22Rv1 (cell line): ENCODE measurements at regions not wholly inside any gene's neighbourhood (a gene's known extent, or its start where the extent isn't known, plus 50 kb on each side); places are given as distances from the start of the nearest gene placed in this dataset.

Source experiments
- H3K27ac ChIP-seq: fragments of 450-650 bp; 2 replicates; pipeline ENCODE4 v1.5.1; 2017
- ZFX ChIP-seq: fragments of 450-650 bp; IDR thresholded peaks from 2 replicates; pipeline ENCODE4 v1.6.1; 2017; ENCODE audit warnings: antibody characterized with exemption, borderline replicate concordance
- TF ChIP-seq, protein P1 (sequence below): fragments of 450-650 bp; IDR thresholded peaks from 2 replicates; pipeline ENCODE4 v1.5.1; 2017; ENCODE audit warnings: mild to moderate bottlenecking

DNA sequence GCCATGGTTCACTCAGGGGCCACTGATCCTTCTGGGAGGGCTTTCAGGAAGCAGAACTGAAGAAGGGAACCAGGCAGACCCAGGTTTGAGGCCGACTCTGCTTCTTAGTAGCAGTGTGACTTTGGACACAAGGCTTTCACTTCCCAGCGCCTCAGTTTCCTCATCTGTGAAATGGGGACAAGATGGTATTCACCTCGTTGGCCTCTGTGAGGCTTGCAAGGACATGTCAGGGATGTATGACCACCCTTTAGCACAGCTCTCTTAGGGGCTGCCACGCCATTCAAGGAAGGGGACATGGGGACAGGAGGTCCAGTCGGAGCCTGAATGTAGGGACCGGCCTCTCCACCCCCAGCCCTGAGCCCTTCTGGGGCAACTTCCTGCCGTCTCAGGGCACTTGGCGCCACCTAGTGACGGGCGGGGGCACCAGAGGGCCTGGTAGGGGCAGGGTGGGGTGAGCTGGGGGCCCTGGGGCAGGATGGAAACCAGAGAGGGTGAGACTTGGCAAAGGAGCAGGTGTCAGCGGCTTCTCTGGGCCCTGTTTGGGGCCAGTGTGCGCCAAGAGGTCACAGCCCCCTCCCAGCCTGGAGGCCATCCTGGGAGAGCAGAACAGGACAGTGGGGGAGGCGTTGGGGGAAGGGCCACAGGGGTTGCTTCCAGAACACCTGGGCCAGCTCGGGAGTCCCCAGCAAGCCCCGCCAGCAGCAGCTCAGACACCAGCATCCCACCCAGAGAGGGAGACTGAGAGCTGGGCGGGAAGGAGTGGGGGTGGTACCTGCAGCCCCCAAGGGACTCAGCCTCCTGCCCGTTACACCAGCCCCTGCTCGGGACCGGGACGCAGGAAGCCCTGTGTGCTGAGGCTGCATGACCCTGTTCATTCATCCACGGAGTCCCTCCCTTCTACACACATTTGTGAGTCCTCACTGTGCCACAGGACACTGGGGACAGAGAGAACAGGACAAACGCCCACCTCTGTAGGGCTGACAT lies 102.5 kb upstream of the TARDBP start:
- no peak overlapping the region for H3K27ac ChIP-seq
- TF ChIP-seq ZFX = no peak
- TF ChIP-seq, protein P1, sequence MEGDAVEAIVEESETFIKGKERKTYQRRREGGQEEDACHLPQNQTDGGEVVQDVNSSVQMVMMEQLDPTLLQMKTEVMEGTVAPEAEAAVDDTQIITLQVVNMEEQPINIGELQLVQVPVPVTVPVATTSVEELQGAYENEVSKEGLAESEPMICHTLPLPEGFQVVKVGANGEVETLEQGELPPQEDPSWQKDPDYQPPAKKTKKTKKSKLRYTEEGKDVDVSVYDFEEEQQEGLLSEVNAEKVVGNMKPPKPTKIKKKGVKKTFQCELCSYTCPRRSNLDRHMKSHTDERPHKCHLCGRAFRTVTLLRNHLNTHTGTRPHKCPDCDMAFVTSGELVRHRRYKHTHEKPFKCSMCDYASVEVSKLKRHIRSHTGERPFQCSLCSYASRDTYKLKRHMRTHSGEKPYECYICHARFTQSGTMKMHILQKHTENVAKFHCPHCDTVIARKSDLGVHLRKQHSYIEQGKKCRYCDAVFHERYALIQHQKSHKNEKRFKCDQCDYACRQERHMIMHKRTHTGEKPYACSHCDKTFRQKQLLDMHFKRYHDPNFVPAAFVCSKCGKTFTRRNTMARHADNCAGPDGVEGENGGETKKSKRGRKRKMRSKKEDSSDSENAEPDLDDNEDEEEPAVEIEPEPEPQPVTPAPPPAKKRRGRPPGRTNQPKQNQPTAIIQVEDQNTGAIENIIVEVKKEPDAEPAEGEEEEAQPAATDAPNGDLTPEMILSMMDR = peak; percentile 84

DNA sequence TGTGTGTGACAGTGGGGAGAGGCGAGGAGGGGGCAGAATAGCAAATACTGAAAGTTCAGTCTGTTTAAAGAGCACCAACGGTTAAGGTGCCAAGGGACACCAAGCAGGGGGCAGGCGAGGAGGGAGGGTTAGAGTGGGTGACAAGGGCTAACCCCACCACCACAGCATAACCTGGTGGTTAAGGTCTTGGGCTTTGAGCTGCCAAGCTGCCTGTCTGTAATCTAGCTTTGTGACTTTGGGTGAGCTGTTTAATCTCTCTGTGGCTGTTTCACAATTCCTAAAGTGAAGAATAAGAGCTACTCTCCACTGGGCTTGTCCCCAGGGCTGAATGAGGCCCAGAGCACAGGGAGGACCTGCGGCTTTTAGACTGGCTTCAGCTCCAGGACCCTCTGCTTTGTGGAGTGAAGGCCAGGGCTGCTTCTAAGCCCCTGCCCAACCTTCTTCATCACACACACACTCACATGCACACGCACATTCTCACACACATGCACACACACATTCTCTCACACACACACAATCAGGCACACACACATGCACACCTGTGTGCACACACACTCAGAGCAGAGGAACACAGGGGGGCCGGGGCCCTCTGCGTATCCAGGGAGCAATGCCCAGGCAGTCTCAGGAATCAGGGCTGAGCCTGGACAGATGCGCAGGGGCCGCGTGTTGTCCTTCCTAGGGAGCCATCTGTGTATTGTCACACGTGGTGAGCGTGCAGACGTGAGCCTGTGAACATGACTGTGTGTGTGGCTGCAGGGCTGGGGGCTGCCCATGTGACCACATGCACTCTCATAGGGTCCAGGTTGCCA lies 101.6 kb upstream of the TARDBP start:
- TF ChIP-seq ZFX = no peak
- TF ChIP-seq, protein P1 = no peak
- no peak overlapping the region for H3K27ac ChIP-seq

DNA sequence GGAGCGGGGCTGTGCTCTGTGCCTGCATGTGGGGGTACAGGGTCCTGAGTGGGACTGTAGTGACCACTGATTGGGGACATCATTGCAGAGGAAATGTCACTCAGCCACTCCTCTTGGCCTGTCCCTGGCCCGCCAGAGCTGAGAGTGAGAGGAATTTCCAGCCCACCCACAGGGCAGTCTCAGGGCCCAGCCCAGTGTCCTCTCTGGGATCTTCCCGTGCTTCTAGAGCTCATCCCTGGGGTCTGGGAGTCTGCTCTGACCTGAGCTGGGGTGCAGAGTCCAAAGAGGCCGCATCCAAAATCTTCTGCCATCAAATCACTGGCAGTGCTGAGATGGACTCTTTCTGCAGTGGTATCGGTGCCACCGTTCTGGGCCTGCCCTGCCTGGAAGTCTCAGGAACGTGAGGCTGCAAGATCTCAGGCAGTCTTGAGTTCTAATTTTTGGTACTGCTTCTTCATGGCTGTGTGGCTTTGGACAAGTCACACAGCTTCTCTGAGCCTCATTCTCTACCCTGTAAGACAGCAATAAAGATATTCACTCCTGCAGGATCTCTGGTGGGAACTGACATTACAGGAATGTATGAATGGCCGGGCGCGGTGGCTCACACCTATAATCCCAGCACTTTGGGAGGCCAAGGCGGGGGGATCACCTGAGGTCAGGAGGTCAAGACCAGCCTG lies 100.8 kb upstream of the TARDBP start:
- TF ChIP-seq, protein P1 = no peak
- no peak for TF ChIP-seq ZFX
- no peak overlapping the region for H3K27ac ChIP-seq

DNA sequence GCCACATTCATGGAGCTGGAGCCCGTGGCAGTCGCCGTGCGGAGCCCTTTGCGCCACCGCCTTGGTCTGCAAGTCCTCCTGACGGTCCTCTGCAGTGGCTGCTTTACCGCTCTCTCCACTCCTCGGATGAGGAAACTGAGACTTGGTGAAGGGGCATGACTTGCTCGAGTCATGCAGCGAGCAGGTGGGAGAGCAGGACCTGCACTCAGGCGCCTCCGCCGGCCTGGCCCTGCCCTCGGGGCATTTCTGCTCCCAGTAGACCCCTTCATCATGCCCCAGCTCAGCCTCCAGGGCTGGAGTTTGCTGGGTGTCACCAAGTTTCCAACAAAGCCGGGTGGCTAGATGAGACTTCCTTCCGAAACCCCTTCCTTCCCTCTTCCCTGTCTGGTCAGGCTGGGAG lies 100.0 kb upstream of the TARDBP start:
- no peak overlapping the region for H3K27ac ChIP-seq
- no peak for TF ChIP-seq ZFX
- TF ChIP-seq, protein P1 = no peak

DNA sequence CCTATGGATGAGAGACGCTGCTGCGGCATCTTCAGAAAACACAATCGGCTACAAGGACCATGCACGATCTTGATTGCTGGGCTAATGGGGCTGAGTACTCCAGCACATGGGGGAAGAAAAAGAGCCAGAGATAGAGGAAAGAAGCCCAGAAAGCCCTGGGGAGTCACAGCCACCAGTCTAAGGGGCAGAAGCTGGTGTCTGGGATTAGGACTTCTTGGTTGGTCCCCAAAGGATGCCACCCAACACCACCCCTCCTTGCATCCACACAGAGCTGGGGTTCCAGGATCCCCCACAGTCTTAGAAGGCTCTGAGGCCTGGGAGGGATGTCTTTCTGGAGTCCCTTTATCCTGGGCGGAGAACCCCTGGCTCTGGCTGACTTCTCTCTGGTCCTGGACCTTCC lies 98.4 kb upstream of the TARDBP start:
- TF ChIP-seq, protein P1 = no peak
- no peak for TF ChIP-seq ZFX
- no peak overlapping the region for H3K27ac ChIP-seq

DNA sequence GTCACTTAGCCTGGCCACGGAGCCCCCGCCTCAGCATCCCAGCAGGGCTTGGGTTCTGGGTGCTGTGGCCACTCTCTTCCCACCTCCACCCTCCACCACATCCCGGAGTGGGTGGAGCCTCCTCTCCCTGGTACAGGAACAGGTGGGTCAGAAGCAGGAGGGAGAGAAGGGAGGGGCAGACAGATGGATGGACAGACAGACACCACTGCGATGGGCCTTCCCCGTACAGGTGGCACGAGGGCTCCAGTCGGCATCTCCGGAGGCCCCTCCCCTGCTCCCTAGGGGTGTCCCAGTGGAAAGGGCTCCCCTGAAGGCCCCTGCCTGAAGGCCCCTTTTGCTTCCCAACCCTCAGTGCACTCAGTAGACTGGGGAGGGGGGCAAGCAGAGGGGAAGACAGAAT lies 96.9 kb upstream of the TARDBP start:
- TF ChIP-seq ZFX = no peak
- TF ChIP-seq, protein P1 = no peak

More for the DNA sequence above, 96.9 kb upstream of the TARDBP start:
- H3K27ac ChIP-seq = no peak overlapping the region
